Neural progenitor cell (in vitro differentiated cells): ENCODE measurements at regions not wholly inside any gene's neighbourhood (a gene's known extent, or its start where the extent isn't known, plus 50 kb on each side); places are given as distances from the start of the nearest gene placed in this dataset.

Experiments used
- DNase-seq: peaks from one replicate; pipeline ENCODE4 v3.0.0-alpha.2; 2016; ENCODE audit warnings: low spot score
- H2AFZ ChIP-seq: fragments of 200-600 bp; sonication (generic); replicated peaks from 2 replicates; pipeline ENCODE4 v1.6.1; 2016; ENCODE audit warnings: antibody characterized with exemption
- H3F3A ChIP-seq: fragments of 200-600 bp; sonication (generic); 2 replicates; pipeline ENCODE4 v1.6.1; 2016; ENCODE audit warnings: antibody characterized with exemption, low read depth
- H3K27ac ChIP-seq: fragments of 200-600 bp; sonication (generic); 2 replicates; pipeline ENCODE4 v1.5.1; 2016; ENCODE audit warnings: mild to moderate bottlenecking
- H3K27me3 ChIP-seq: fragments of 200-600 bp; sonication (generic); 2 replicates; pipeline ENCODE4 v1.6.1; 2016; ENCODE audit warnings: mild to moderate bottlenecking, moderate library complexity
- H3K36me3 ChIP-seq: fragments of 200-600 bp; sonication (generic); 2 replicates; pipeline ENCODE4 v1.5.1; 2016
- H3K4me1 ChIP-seq: fragments of 200-600 bp; sonication (generic); 2 replicates; pipeline ENCODE4 v1.6.1; 2016; ENCODE audit warnings: mixed run types
- H3K4me2 ChIP-seq: fragments of 200-600 bp; sonication (generic); 2 replicates; pipeline ENCODE4 v1.6.1; 2016
- H3K4me3 ChIP-seq: fragments of 200-600 bp; sonication (generic); 2 replicates; pipeline ENCODE4 v1.5.1; 2016
- H3K79me2 ChIP-seq: fragments of 200-600 bp; sonication (generic); 2 replicates; pipeline ENCODE4 v1.6.1; 2016; ENCODE audit warnings: low read depth
- H3K9ac ChIP-seq: fragments of 200-600 bp; sonication (generic); 2 replicates; pipeline ENCODE4 v1.6.1; 2016
- H3K9me3 ChIP-seq: fragments of 200-600 bp; sonication (generic); 2 replicates; pipeline ENCODE4 v1.5.1; 2016; ENCODE audit warnings: low read depth
- H4K20me1 ChIP-seq: fragments of 200-600 bp; sonication (generic); 2 replicates; pipeline ENCODE4 v1.6.1; 2016; ENCODE audit warnings: low read depth
- H3K27ac Mint-ChIP-seq: 3 replicates; pipeline ENCODE4 v1.8.0; 2021; ENCODE audit warnings: mixed read lengths
- H3K27me3 Mint-ChIP-seq: 2 replicates; pipeline ENCODE4 v1.8.0; 2022; ENCODE audit warnings: low read depth, mild to moderate bottlenecking, inconsistent platforms, moderate library complexity, mixed read lengths; ENCODE audit not compliant: insufficient read depth
- H3K36me3 Mint-ChIP-seq: 3 replicates; pipeline ENCODE4 v1.8.0; 2021; ENCODE audit warnings: mixed read lengths
- H3K4me1 Mint-ChIP-seq: 3 replicates; pipeline ENCODE4 v1.8.0; 2021; ENCODE audit warnings: mixed read lengths
- H3K4me3 Mint-ChIP-seq: 3 replicates; pipeline ENCODE4 v1.8.0; 2021; ENCODE audit warnings: mild to moderate bottlenecking, moderate library complexity, mixed read lengths
- H3K9me3 Mint-ChIP-seq: 3 replicates; pipeline ENCODE4 v1.8.0; 2020; ENCODE audit warnings: mixed read lengths
- EZH2 ChIP-seq: fragments of 200-600 bp; sonication (generic); IDR thresholded peaks from 2 replicates; pipeline ENCODE4 v1.6.1; 2017; ENCODE audit warnings: antibody characterized with exemption, mild to moderate bottlenecking, moderate library complexity
- EZH2phosphoT487 ChIP-seq: fragments of 200-600 bp; sonication (generic); IDR thresholded peaks from 2 replicates; pipeline ENCODE4 v1.6.1; 2017; ENCODE audit warnings: antibody characterized with exemption
- TF ChIP-seq, protein P1 (sequence below): fragments of 200-600 bp; sonication (generic); IDR thresholded peaks from 2 replicates; pipeline ENCODE4 v1.5.1; 2017; ENCODE audit warnings: antibody characterized with exemption, mild to moderate bottlenecking

DNA sequence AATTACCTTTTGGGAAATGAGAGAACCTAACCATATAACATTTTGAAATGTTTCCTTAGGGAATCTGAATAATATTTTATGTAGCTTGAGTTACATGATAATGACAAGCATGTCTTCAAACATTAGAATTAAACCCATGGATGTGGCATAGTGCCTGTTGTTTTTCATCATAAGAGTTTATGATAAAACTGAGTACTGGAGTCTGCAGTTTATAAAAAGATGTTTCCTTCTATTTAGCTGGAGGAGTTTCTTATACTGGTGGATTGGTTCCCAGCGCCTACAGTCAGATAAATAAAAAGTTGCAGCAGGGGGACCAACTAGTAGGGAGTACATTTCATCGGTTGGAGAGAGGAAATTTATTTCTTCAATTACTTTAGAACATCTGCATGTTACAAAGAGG lies 70.1 kb upstream of the PCDH18 start:
- Mint-ChIP-seq H3K4me3 (no peak overlapping the region), H3K36me3 (no peaks in the 10 kb centered on the region), H3K9me3 (no peaks in the 10 kb centered on the region), H3K27ac (no peak overlapping the region), H3K27me3 (peaks cover 6% of the 10 kb centered on the region), H3K4me1 (peaks cover 37% of the 10 kb centered on the region)
- no peaks in the 10 kb centered on the region for H3K9me3 ChIP-seq
- no peaks in the 10 kb centered on the region for H3F3A ChIP-seq
- no peaks in the 10 kb centered on the region for H4K20me1 ChIP-seq
- H3K27me3 ChIP-seq: no peaks in the 10 kb centered on the region
- no peak for DNase-seq
- H3K4me2 ChIP-seq: no peak overlapping the region
- no peaks in the 10 kb centered on the region for H3K36me3 ChIP-seq
- H2AFZ ChIP-seq: no peak overlapping the region
- H3K4me3 ChIP-seq: no peak overlapping the region
- H3K9ac ChIP-seq: no peak overlapping the region
- no peaks in the 10 kb centered on the region for H3K79me2 ChIP-seq
- H3K4me1 ChIP-seq: peaks cover 6% of the 10 kb centered on the region
- H3K27ac ChIP-seq: no peak overlapping the region
- TF ChIP-seq EZH2phosphoT487 (no peak), EZH2 (no peak)
- TF ChIP-seq, protein P1, sequence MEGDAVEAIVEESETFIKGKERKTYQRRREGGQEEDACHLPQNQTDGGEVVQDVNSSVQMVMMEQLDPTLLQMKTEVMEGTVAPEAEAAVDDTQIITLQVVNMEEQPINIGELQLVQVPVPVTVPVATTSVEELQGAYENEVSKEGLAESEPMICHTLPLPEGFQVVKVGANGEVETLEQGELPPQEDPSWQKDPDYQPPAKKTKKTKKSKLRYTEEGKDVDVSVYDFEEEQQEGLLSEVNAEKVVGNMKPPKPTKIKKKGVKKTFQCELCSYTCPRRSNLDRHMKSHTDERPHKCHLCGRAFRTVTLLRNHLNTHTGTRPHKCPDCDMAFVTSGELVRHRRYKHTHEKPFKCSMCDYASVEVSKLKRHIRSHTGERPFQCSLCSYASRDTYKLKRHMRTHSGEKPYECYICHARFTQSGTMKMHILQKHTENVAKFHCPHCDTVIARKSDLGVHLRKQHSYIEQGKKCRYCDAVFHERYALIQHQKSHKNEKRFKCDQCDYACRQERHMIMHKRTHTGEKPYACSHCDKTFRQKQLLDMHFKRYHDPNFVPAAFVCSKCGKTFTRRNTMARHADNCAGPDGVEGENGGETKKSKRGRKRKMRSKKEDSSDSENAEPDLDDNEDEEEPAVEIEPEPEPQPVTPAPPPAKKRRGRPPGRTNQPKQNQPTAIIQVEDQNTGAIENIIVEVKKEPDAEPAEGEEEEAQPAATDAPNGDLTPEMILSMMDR: no peak

DNA sequence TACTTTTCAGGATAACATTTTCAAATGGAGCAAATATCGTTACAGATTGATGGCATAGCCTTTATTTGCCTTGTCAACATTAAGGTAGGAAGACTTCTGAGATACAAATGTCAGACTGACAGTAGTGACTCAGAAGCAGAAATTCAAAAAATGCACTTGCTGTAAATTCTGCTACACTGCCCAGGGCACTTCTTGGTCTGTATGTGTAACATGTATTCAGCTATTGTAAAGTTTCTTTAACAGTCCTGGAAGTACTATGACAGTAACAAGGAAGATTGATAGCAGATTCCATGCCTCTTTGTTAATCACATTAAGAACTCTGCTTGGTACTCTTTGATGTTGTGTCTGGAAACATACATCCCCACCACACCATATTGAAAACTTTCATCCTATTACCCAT lies 69.6 kb upstream of the PCDH18 start:
- TF ChIP-seq, protein P1: no peak
- TF ChIP-seq EZH2: no peak
- DNase-seq: no peak
- H3K36me3 Mint-ChIP-seq: no peaks in the 10 kb centered on the region
- peaks cover 37% of the 10 kb centered on the region for H3K4me1 Mint-ChIP-seq
- no peaks in the 10 kb centered on the region for H3K9me3 Mint-ChIP-seq
- Histone ChIP-seq H3K79me2 (no peaks in the 10 kb centered on the region), H3K4me3 (no peak overlapping the region), H3K4me1 (peaks cover 6% of the 10 kb centered on the region), H3K9me3 (no peaks in the 10 kb centered on the region), H2AFZ (no peak overlapping the region), H3F3A (no peaks in the 10 kb centered on the region), H3K27ac (no peak overlapping the region), H3K27me3 (no peaks in the 10 kb centered on the region), H3K9ac (no peak overlapping the region), H3K4me2 (no peak overlapping the region), H3K36me3 (no peaks in the 10 kb centered on the region), H4K20me1 (no peaks in the 10 kb centered on the region)
- peaks cover 6% of the 10 kb centered on the region for H3K27me3 Mint-ChIP-seq
- H3K27ac Mint-ChIP-seq: no peak overlapping the region
- H3K4me3 Mint-ChIP-seq: no peak overlapping the region

DNA sequence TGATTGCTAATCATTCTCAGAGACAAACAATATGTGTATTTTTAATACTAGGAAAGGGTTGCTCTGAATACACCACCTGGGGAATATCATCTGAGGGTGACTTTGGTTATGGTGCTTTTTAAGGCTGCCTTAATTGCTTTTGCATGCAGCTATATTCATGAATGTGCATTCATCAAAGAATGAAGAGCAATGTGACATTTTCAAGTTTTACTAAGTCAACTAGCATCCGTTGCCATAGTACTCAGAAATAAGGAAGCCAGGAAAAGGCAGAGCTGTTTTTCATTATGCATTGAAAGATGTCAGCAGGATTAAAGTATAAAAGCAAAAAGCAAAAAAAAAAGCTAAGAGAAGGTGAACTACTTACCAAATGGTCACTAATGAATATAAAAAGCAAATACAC lies 67.4 kb upstream of the PCDH18 start:
- Histone ChIP-seq H4K20me1 (no peaks in the 10 kb centered on the region), H3K27me3 (no peaks in the 10 kb centered on the region), H3K9me3 (no peaks in the 10 kb centered on the region), H3K4me3 (no peak overlapping the region), H3K36me3 (no peaks in the 10 kb centered on the region), H3K9ac (no peak overlapping the region), H3K79me2 (no peaks in the 10 kb centered on the region), H2AFZ (no peak overlapping the region), H3K4me2 (no peak overlapping the region), H3K27ac (no peak overlapping the region), H3F3A (no peaks in the 10 kb centered on the region), H3K4me1 (peaks cover 5% of the 10 kb centered on the region)
- no peak for TF ChIP-seq EZH2
- TF ChIP-seq, protein P1: no peak
- no peak for TF ChIP-seq EZH2phosphoT487
- Mint-ChIP-seq H3K9me3 (peaks cover 2% of the 10 kb centered on the region), H3K4me3 (no peak overlapping the region), H3K27me3 (peaks cover 6% of the 10 kb centered on the region), H3K36me3 (no peaks in the 10 kb centered on the region), H3K27ac (peak overlapping the region; percentile 92), H3K4me1 (peaks cover 37% of the 10 kb centered on the region)
- no peak for DNase-seq
